ENCODE measurements at regions not wholly inside any gene's neighbourhood (a gene's known extent, or its start where the extent isn't known, plus 50 kb on each side); places are given as distances from the start of the nearest gene placed in this dataset.

GRCh38 chr3:180855364-180855763 lies 57.1 kb upstream of the FXR1 start:
- Histone ChIP-seq H2AFZ (ENCODE audit: low read depth, low read length) (no peak overlapping the region), H3K4me3 (ENCODE audit: low read length) (no peak overlapping the region), H3K36me3 (ENCODE audit: insufficient read depth, low read length) (no peaks in the 10 kb centered on the region), H3K4me1 (ENCODE audit: insufficient read depth, low read length) (no peaks in the 10 kb centered on the region), H3K9me3 (ENCODE audit: low read length) (no peaks in the 10 kb centered on the region), H3K27me3 (ENCODE audit: insufficient read depth, low read length) (no peaks in the 10 kb centered on the region)

- Histone ChIP-seq H3K36me3 (ENCODE audit: insufficient read depth, low read length) (no peaks in the 10 kb centered on the region), H2AFZ (ENCODE audit: low read depth, low read length) (no peak overlapping the region), H3K27me3 (ENCODE audit: insufficient read depth, low read length) (no peaks in the 10 kb centered on the region), H3K4me1 (ENCODE audit: insufficient read depth, low read length) (no peaks in the 10 kb centered on the region), H3K9me3 (ENCODE audit: low read length) (no peaks in the 10 kb centered on the region), H3K4me3 (ENCODE audit: low read length) (no peak overlapping the region)
These were observed 56.5 kb upstream of the FXR1 start for GRCh38 chr3:180855956-180856355.

- no peak overlapping the region for H2AFZ ChIP-seq (ENCODE audit: low read depth, low read length)
- no peak overlapping the region for H3K4me3 ChIP-seq (ENCODE audit: low read length)
- H3K9me3 ChIP-seq (ENCODE audit: low read length) = no peaks in the 10 kb centered on the region
- no peaks in the 10 kb centered on the region for H3K27me3 ChIP-seq (ENCODE audit: insufficient read depth, low read length)
- H3K36me3 ChIP-seq (ENCODE audit: insufficient read depth, low read length) = no peaks in the 10 kb centered on the region
- no peaks in the 10 kb centered on the region for H3K4me1 ChIP-seq (ENCODE audit: insufficient read depth, low read length)
These were observed 52.2 kb upstream of the FXR1 start for GRCh38 chr3:180860180-180860858.

Data from neuron (in vitro differentiated cells).